Choroid plexus epithelial cell (primary cell): ENCODE measurements at regions not wholly inside any gene's neighbourhood (a gene's known extent, or its start where the extent isn't known, plus 50 kb on each side); places are given as distances from the start of the nearest gene placed in this dataset.

Experiments used
- DNase-seq: peaks from one replicate; pipeline ENCODE4 v3.0.0-alpha.2; 2010; ENCODE audit warnings: low read depth
- H3K4me3 ChIP-seq: 2 replicates; pipeline ENCODE4 v1.5.1; 2011; ENCODE audit warnings: low read depth, mild to moderate bottlenecking, control low read depth, low read length, moderate library complexity
- CTCF ChIP-seq: conservative IDR thresholded peaks from 2 replicates; pipeline ENCODE4 v1.5.1; 2011; ENCODE audit warnings: low read depth, mild to moderate bottlenecking, control low read depth, inconsistent platforms, low read length, moderate library complexity

GRCh38 chr9:109908459-109909390 lies 128.7 kb downstream of the PALM2AKAP2 start:
- DNase-seq: peak; percentile 78
- TF ChIP-seq CTCF: no peak
- no peak overlapping the region for H3K4me3 ChIP-seq

- H3K4me3 ChIP-seq: no peak overlapping the region
- no peak for TF ChIP-seq CTCF
- peak; percentile 60 for DNase-seq
Measured at GRCh38 chr9:109910671-109911518, 130.9 kb downstream of the PALM2AKAP2 start.

- no peak for DNase-seq
- H3K4me3 ChIP-seq: no peak overlapping the region
- TF ChIP-seq CTCF: no peak
Measured at GRCh38 chr9:109912082-109912582, 132.1 kb downstream of the PALM2AKAP2 start.

GRCh38 chr9:109912726-109913460 lies 132.9 kb downstream of the PALM2AKAP2 start:
- no peak for TF ChIP-seq CTCF
- no peak overlapping the region for H3K4me3 ChIP-seq
- DNase-seq: no peak

- TF ChIP-seq CTCF: no peak
- H3K4me3 ChIP-seq: no peak overlapping the region
- DNase-seq: no peak
Measured at GRCh38 chr9:109913461-109913810, 133.4 kb downstream of the PALM2AKAP2 start.

GRCh38 chr9:109914280-109915027 lies 134.5 kb downstream of the PALM2AKAP2 start:
- no peak for TF ChIP-seq CTCF
- H3K4me3 ChIP-seq: no peak overlapping the region
- peak; percentile 96 for DNase-seq
